ENCODE measurements at regions not wholly inside any gene's neighbourhood (a gene's known extent, or its start where the extent isn't known, plus 50 kb on each side); places are given as distances from the start of the nearest gene placed in this dataset.
"Not testable (repeated sequence)": the region's sequence is repeated elsewhere in the genome, so short reads cannot be mapped to it uniquely, and the experiment has no call there.

DNA sequence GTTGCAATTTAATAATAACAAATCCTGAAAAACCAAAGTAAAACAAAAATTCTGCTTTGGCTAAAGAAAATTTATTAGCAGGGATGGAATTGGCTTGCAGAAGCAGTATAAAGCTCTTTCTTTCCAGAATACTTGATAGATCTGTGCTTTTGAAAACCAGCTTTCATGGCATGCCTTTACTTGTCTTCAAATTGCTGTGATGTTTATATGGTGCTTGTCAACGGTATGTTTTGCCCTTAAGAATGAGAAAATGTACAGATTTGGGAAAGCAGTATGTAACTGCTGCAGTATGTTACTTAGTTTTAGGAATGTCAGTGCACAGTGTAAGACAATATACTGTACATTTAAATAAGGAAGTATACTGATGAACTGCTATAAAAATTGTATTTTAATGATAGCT, 120.8 kb upstream of the PCDH20 start:
- TF ChIP-seq, protein P1, sequence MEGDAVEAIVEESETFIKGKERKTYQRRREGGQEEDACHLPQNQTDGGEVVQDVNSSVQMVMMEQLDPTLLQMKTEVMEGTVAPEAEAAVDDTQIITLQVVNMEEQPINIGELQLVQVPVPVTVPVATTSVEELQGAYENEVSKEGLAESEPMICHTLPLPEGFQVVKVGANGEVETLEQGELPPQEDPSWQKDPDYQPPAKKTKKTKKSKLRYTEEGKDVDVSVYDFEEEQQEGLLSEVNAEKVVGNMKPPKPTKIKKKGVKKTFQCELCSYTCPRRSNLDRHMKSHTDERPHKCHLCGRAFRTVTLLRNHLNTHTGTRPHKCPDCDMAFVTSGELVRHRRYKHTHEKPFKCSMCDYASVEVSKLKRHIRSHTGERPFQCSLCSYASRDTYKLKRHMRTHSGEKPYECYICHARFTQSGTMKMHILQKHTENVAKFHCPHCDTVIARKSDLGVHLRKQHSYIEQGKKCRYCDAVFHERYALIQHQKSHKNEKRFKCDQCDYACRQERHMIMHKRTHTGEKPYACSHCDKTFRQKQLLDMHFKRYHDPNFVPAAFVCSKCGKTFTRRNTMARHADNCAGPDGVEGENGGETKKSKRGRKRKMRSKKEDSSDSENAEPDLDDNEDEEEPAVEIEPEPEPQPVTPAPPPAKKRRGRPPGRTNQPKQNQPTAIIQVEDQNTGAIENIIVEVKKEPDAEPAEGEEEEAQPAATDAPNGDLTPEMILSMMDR (IDR thresholded peaks at IDR 0.05): no peak
- no peaks in the 10 kb centered on the region for H3K36me3 Mint-ChIP-seq (ENCODE audit: unreplicated experiment)
- no peaks in the 10 kb centered on the region for H3K4me1 Mint-ChIP-seq (ENCODE audit: unreplicated experiment)
- no peaks in the 10 kb centered on the region for H3K9me3 Mint-ChIP-seq (ENCODE audit: unreplicated experiment)
- H3K27me3 Mint-ChIP-seq (ENCODE audit: unreplicated experiment): no peaks in the 10 kb centered on the region
- no peak overlapping the region for H3K4me3 Mint-ChIP-seq (ENCODE audit: unreplicated experiment)
- no peak overlapping the region for H3K27ac Mint-ChIP-seq (ENCODE audit: unreplicated experiment)
- DNase-seq (ENCODE audit: extremely low spot score, unreplicated experiment): no peak

DNA sequence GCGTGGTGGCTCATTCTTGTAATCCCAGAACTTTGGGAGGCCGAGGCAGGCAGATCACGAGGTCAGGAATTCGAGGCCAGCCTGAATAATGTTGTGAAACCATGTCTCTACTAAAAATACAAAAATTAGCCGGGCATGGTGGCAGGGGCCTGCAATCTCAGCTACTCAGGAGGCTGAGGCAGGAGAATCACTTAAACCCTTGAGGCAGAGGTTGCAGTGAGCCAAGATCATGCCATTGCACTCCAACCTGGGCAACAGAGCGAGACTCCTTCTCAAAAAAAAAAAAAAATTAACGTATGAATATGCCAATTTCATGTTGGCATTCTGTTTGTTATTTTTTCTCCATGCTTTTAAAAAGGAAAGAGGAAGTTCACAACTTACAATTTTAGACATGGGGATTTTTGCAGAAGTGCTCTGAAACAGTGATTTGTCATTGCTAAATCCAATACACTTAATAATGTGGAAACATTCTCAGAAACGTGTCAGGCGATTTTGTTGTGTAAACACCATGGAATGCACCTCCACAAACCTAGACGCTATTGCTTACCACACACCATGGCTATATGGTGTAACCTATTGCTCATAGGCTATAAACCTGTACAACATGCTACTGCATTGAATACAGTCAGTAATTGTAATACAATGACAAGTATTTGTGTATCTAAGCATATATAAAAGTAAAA, 115.9 kb upstream of the PCDH20 start:
- Mint-ChIP-seq H3K27ac (ENCODE audit: unreplicated experiment) (no peak overlapping the region), H3K4me3 (ENCODE audit: unreplicated experiment) (no peak overlapping the region), H3K36me3 (ENCODE audit: unreplicated experiment) (no peaks in the 10 kb centered on the region), H3K27me3 (ENCODE audit: unreplicated experiment) (peaks cover 2% of the 10 kb centered on the region), H3K9me3 (ENCODE audit: unreplicated experiment) (no peaks in the 10 kb centered on the region), H3K4me1 (ENCODE audit: unreplicated experiment) (no peaks in the 10 kb centered on the region)
- DNase-seq (ENCODE audit: extremely low spot score, unreplicated experiment): no peak
- TF ChIP-seq, protein P1 (IDR thresholded peaks at IDR 0.05): no peak

GRCh38 chr13:61519214-61519613, 103.6 kb upstream of the PCDH20 start:
- DNase-seq (ENCODE audit: extremely low spot score, unreplicated experiment); H3K36me3 Mint-ChIP-seq (ENCODE audit: unreplicated experiment); H3K27me3 Mint-ChIP-seq (ENCODE audit: unreplicated experiment); H3K4me3 Mint-ChIP-seq (ENCODE audit: unreplicated experiment); H3K27ac Mint-ChIP-seq (ENCODE audit: unreplicated experiment); H3K9me3 Mint-ChIP-seq (ENCODE audit: unreplicated experiment); H3K4me1 Mint-ChIP-seq (ENCODE audit: unreplicated experiment): not testable (repeated sequence)

GRCh38 chr13:61508936-61509335, 93.3 kb upstream of the PCDH20 start:
- Mint-ChIP-seq H3K27me3 (ENCODE audit: unreplicated experiment) (no peaks in the 10 kb centered on the region), H3K36me3 (ENCODE audit: unreplicated experiment) (no peaks in the 10 kb centered on the region), H3K9me3 (ENCODE audit: unreplicated experiment) (no peaks in the 10 kb centered on the region), H3K4me3 (ENCODE audit: unreplicated experiment) (no peak overlapping the region), H3K4me1 (ENCODE audit: unreplicated experiment) (no peaks in the 10 kb centered on the region), H3K27ac (ENCODE audit: unreplicated experiment) (no peak overlapping the region)
- TF ChIP-seq, protein P1 (IDR thresholded peaks at IDR 0.05): no peak
- DNase-seq (ENCODE audit: extremely low spot score, unreplicated experiment): no peak

GRCh38 chr13:61500176-61500575, 84.5 kb upstream of the PCDH20 start:
- H3K36me3 Mint-ChIP-seq (ENCODE audit: unreplicated experiment): no peaks in the 10 kb centered on the region
- no peak for DNase-seq (ENCODE audit: extremely low spot score, unreplicated experiment)

More at GRCh38 chr13:61500176-61500575, 84.5 kb upstream of the PCDH20 start:
- no peaks in the 10 kb centered on the region for H3K9me3 Mint-ChIP-seq (ENCODE audit: unreplicated experiment)
- no peaks in the 10 kb centered on the region for H3K4me1 Mint-ChIP-seq (ENCODE audit: unreplicated experiment)
- TF ChIP-seq, protein P1 (IDR thresholded peaks at IDR 0.05): no peak
- H3K27me3 Mint-ChIP-seq (ENCODE audit: unreplicated experiment): no peaks in the 10 kb centered on the region
- no peak overlapping the region for H3K27ac Mint-ChIP-seq (ENCODE audit: unreplicated experiment)
- H3K4me3 Mint-ChIP-seq (ENCODE audit: unreplicated experiment): no peak overlapping the region
